KOPT-K1 (cell line): ENCODE measurements at regions not wholly inside any gene's neighbourhood (a gene's known extent, or its start where the extent isn't known, plus 50 kb on each side); places are given as distances from the start of the nearest gene placed in this dataset.

Experiments used
- H3K27ac ChIP-seq: fragments of 200-600 bp; sonication (generic); 2 replicates; pipeline ENCODE4 v1.5.1; 2016; ENCODE audit warnings: antibody characterized with exemption, mild to moderate bottlenecking, low read depth, low read length; ENCODE audit not compliant: poor library complexity, severe bottlenecking
- H3K36me3 ChIP-seq: fragments of 200-600 bp; sonication (generic); 2 replicates; pipeline ENCODE4 v1.5.1; 2017; ENCODE audit warnings: antibody characterized with exemption, mild to moderate bottlenecking, low read length, moderate library complexity; ENCODE audit not compliant: insufficient read depth
- H3K9me3 ChIP-seq: fragments of 200-600 bp; sonication (generic); 2 replicates; pipeline ENCODE4 v1.5.1; 2017; ENCODE audit warnings: antibody characterized with exemption, low read length, mild to moderate bottlenecking; ENCODE audit not compliant: insufficient read depth, poor library complexity, severe bottlenecking

DNA sequence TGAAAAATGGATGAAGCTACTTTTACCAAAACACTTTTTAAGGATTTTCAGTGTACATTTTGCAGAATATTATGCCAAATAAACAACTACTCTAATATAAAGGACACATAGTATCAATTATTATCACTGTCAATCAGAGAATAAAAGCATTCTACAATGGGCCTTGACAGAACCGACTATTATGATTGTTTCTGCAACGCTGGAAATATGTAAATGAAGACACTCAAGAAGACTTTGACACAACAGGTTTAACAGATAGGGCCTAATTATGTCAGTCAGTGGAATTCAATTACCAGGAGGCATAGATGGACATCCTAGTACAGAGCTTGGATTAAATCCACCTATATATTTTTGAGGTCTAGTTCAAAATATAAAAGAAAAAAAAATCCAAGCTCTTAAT lies 58.7 kb upstream of the SOX5 start:
- Histone ChIP-seq H3K36me3 (no peaks in the 10 kb centered on the region), H3K27ac (no peak overlapping the region)

More for the DNA sequence above, 58.7 kb upstream of the SOX5 start:
- H3K9me3 ChIP-seq, result no peaks in the 10 kb centered on the region
